EH (cell line): ENCODE measurements at regions not wholly inside any gene's neighbourhood (a gene's known extent, or its start where the extent isn't known, plus 50 kb on each side); places are given as distances from the start of the nearest gene placed in this dataset.

ENCODE experiments used
- DNase-seq: peaks from one replicate; pipeline ENCODE4 v3.0.0-alpha.2; 2015; ENCODE audit warnings: low read depth

- DNase-seq = no peak
Measured at GRCh38 chr18:47334966-47335365, 83.5 kb upstream of the SKOR2 start.

GRCh38 chr18:47333926-47334635 lies 82.6 kb upstream of the SKOR2 start:
- DNase-seq = no peak

GRCh38 chr18:47331641-47332040 lies 80.2 kb upstream of the SKOR2 start:
- DNase-seq = no peak

- no peak for DNase-seq
Measured at GRCh38 chr18:47331026-47331425, 79.6 kb upstream of the SKOR2 start.

- DNase-seq = peak; percentile 67
Measured at GRCh38 chr18:47323158-47323557, 71.7 kb upstream of the SKOR2 start.

- DNase-seq = no peak
Measured at GRCh38 chr18:47321815-47322214, 70.4 kb upstream of the SKOR2 start.

GRCh38 chr18:47317824-47318508 lies 66.5 kb upstream of the SKOR2 start:
- no peak for DNase-seq

GRCh38 chr18:47316924-47317323 lies 65.5 kb upstream of the SKOR2 start:
- no peak for DNase-seq

GRCh38 chr18:47313901-47314300 lies 62.4 kb upstream of the SKOR2 start:
- DNase-seq = peak; percentile 4

- DNase-seq = no peak
Measured at GRCh38 chr18:47311585-47311984, 60.1 kb upstream of the SKOR2 start.
